ENCODE measurements at regions not wholly inside any gene's neighbourhood (a gene's known extent, or its start where the extent isn't known, plus 50 kb on each side); places are given as distances from the start of the nearest gene placed in this dataset.

DNA sequence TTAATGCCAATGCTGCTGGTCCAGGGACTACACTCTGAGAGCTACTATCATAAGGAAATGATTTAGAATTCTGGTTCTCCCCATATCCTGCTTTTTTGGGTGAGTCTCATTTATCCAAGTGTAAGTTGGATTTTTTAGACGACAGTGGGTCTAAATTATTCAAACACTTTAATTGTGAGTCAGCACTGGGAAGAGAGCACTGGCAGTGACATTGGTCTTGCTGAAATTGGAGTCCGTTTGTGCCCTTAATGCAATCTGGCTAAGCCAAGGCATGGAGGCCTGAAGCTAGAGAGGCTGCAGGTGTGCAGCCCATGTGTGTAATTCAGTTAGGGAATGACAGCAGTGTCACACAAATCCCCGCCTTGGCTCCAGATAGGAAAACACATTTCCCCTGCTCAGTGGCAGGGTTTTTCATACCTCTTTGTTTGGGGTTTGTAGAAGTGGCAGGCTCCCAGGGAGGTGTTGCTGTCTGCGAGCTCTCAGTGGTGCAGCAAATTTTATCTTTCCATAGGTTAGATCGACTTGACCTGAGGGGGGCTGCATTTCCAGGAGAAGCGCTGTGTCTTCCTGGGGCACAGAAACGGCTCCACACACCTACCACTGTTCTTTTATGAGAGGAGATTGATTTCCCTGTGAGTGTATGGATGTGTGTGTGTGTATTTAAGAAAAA lies 197.7 kb downstream of the CD47 start:
- H3K4me3 ChIP-seq (ENCODE audit: low read depth, low read length), result no peak overlapping the region
- no peak for DNase-seq (ENCODE audit: low read depth)
- TF ChIP-seq, protein P1, sequence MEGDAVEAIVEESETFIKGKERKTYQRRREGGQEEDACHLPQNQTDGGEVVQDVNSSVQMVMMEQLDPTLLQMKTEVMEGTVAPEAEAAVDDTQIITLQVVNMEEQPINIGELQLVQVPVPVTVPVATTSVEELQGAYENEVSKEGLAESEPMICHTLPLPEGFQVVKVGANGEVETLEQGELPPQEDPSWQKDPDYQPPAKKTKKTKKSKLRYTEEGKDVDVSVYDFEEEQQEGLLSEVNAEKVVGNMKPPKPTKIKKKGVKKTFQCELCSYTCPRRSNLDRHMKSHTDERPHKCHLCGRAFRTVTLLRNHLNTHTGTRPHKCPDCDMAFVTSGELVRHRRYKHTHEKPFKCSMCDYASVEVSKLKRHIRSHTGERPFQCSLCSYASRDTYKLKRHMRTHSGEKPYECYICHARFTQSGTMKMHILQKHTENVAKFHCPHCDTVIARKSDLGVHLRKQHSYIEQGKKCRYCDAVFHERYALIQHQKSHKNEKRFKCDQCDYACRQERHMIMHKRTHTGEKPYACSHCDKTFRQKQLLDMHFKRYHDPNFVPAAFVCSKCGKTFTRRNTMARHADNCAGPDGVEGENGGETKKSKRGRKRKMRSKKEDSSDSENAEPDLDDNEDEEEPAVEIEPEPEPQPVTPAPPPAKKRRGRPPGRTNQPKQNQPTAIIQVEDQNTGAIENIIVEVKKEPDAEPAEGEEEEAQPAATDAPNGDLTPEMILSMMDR (conservative IDR thresholded peaks at IDR 0.05; ENCODE audit: low read depth, low read length), result no peak

DNA sequence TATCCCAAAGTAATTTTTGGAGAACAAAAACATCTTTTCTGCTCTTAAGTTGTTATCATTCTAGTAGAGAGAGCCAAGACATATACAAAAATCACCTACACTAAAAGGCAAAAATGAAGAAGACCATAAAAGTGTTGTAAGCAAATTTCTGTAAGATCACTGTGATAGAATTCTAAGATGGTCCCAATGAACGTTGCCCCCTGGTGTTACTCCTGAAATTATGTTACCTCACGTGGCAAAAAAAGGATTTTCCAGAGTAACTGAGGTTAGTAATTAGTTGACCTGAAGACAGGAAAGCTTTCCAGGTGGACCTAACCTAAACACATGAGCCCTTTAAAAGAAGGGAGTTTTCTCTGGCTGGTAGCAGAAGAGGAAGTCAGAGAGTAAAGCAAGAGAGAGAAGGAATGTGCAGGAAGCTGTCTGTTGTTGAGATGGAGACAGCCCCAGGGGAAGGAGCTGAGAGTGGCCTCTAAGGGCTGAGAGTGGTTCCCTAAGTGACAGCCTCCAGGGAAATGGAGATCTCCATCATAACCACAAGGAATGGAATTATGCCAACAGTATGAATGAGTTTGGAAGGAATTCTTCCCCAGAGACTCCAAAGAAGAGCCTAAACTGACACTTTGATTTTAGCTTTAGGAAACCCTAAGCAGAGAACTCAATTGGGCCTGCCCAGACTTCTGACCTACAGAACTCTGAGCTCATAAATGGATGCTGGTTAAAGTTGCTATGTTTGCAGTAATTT lies 205.9 kb downstream of the CD47 start:
- H3K4me3 ChIP-seq (ENCODE audit: low read depth, low read length), result no peak overlapping the region
- TF ChIP-seq, protein P1 (conservative IDR thresholded peaks at IDR 0.05; ENCODE audit: low read depth, low read length), result peak; percentile 24
- DNase-seq (ENCODE audit: low read depth), result peak; percentile 33

DNA sequence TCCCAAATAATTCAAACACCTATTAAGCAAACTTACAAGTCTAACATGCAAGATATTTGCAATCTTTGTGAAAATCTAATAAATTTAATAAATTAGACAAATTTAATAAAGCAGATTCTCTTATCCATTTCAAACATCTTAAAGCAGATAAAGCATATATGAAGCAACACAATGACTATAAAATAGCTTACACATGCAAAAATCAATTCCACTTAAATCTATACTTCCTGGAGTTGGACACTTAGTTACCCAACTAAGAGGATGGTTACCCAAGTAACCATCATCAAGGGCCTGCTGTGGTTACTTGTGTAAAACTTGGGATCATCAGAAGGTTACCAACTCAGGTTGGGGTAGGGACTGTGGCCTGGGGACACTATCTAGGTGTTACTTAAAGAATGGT lies 206.8 kb downstream of the CD47 start:
- H3K4me3 ChIP-seq (ENCODE audit: low read depth, low read length), result no peak overlapping the region
- TF ChIP-seq, protein P1 (conservative IDR thresholded peaks at IDR 0.05; ENCODE audit: low read depth, low read length), result no peak
- no peak for DNase-seq (ENCODE audit: low read depth)

DNA sequence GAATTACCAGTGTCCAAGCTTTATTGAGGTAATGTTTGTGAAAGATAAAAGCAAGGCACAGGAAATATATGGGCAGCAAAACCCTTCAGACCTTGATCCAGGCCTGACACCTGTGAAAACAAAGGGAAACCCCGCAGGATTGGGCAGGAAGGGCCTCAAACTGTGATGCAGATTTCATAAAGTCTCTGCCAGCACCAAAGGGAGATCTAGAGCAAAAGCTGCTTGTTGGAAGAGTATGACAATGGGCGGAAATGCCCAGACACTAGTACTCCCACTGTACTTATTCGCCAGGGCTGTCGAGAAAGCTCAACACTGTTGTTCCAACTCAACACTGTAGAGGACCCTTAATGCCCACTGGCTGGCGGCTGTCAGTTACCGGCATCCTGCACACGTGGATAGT lies 207.9 kb downstream of the CD47 start:
- H3K4me3 ChIP-seq (ENCODE audit: low read depth, low read length), result no peak overlapping the region
- no peak for DNase-seq (ENCODE audit: low read depth)
- TF ChIP-seq, protein P1 (conservative IDR thresholded peaks at IDR 0.05; ENCODE audit: low read depth, low read length), result no peak

DNA sequence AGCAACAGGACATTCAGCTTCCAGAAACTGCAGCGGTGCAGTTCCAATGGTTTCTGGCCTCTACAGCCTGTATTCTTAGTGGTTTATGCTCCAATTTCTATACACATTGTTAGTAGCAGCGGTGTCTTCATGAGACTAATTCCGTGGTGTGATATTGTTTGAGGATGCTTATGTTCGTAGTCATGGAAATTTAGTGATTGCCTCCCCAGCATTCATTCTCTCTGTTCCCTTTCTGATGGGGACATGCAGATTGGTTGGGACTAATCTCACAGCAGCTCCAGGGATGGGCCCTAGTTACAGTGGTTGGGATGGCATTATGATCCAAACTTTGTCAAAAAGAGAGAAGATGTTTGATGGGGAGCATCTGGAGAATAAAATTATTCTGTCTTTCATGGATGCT lies 208.6 kb downstream of the CD47 start:
- TF ChIP-seq, protein P1 (conservative IDR thresholded peaks at IDR 0.05; ENCODE audit: low read depth, low read length), result no peak
- no peak for DNase-seq (ENCODE audit: low read depth)

DNA sequence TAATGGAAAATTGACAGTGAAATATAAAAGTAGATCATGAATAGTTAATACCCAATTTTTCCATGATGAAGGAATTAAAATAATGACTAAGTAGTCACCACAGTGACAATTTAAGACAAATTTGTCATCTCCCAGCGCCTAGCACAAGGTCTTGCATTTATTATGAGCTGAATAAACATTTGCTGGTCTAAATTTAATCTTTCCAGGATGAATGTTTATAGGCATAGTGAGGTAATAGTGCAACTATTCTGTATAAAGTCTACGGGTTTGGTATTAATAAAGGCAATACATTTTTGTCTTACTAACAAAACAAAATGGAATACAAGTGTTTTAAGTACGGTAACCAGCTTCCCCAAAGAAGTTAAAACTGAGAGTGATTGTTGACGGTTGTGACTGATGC lies 209.3 kb downstream of the CD47 start:
- no peak overlapping the region for H3K4me3 ChIP-seq (ENCODE audit: low read depth, low read length)
- DNase-seq (ENCODE audit: low read depth), result no peak
- TF ChIP-seq, protein P1 (conservative IDR thresholded peaks at IDR 0.05; ENCODE audit: low read depth, low read length), result no peak

More for the DNA sequence above, 208.6 kb downstream of the CD47 start:
- H3K4me3 ChIP-seq (ENCODE audit: low read depth, low read length), result no peak overlapping the region

DNA sequence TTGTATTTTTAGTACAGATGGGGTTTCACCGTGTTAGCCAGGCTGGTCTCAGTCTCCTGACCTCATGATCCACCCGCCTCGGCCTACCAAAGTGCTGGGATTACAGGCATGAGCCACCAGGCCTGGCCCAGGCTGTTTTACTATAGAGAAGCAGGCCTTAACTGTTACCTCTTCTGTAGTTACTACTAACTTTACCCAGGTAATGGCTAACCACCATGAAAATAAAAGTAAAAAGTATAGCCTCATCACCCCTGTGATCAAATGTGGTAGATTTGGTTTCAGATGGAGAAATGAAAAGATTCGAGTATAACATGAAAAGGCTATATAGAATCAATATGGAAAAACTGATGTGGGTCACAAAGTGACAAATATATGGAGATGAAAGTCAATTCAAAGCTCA lies 210.1 kb downstream of the CD47 start:
- TF ChIP-seq, protein P1 (conservative IDR thresholded peaks at IDR 0.05; ENCODE audit: low read depth, low read length), result no peak
- DNase-seq (ENCODE audit: low read depth), result no peak
- H3K4me3 ChIP-seq (ENCODE audit: low read depth, low read length), result no peak overlapping the region
